GM23338 (cell line): ENCODE measurements at regions not wholly inside any gene's neighbourhood (a gene's known extent, or its start where the extent isn't known, plus 50 kb on each side); places are given as distances from the start of the nearest gene placed in this dataset.

Source experiments
- ATAC-seq: fragments of 200-7000 bp; cut with Tn5 transposase; 3 replicates; pipeline ENCODE4 v1.9.1; 2020
- DNase-seq: peaks from one replicate; pipeline ENCODE4 v3.0.0-alpha.2; 2015; ENCODE audit warnings: low spot score
- H2AFZ ChIP-seq: fragments of 200-600 bp; sonication (generic); 2 replicates; pipeline ENCODE4 v1.8.0; 2016; ENCODE audit warnings: antibody characterized with exemption, mild to moderate bottlenecking, moderate library complexity
- H3F3A ChIP-seq: fragments of 200-600 bp; sonication (generic); replicated peaks from 2 replicates; pipeline ENCODE4 v1.8.0; 2017; ENCODE audit warnings: antibody characterized with exemption, mixed run types, low read depth
- H3K27ac ChIP-seq: fragments of 200-600 bp; sonication (generic); 2 replicates; pipeline ENCODE4 v1.6.1; 2016; ENCODE audit warnings: low read depth
- H3K27me3 ChIP-seq: fragments of 200-600 bp; sonication (generic); 2 replicates; pipeline ENCODE4 v1.8.0; 2016; ENCODE audit warnings: mild to moderate bottlenecking, mixed run types, moderate library complexity; ENCODE audit not compliant: insufficient read depth
- H3K36me3 ChIP-seq: fragments of 200-600 bp; sonication (generic); 2 replicates; pipeline ENCODE4 v1.8.0; 2016; ENCODE audit warnings: mild to moderate bottlenecking; ENCODE audit not compliant: insufficient read depth
- H3K4me1 ChIP-seq: fragments of 200-600 bp; sonication (generic); 2 replicates; pipeline ENCODE4 v1.8.0; 2016; ENCODE audit warnings: mild to moderate bottlenecking, moderate library complexity; ENCODE audit not compliant: insufficient read depth
- H3K4me2 ChIP-seq: fragments of 200-600 bp; sonication (generic); 2 replicates; pipeline ENCODE4 v1.7.1; 2017; ENCODE audit warnings: mixed run types
- H3K4me3 ChIP-seq: fragments of 200-600 bp; sonication (generic); 2 replicates; pipeline ENCODE4 v1.6.1; 2016; ENCODE audit warnings: mixed run types
- H3K79me2 ChIP-seq: fragments of 200-600 bp; sonication (generic); replicated peaks from 2 replicates; pipeline ENCODE4 v1.8.0; 2017; ENCODE audit warnings: mild to moderate bottlenecking; ENCODE audit not compliant: insufficient read depth
- H3K9me2 ChIP-seq: fragments of 200-600 bp; sonication (generic); 2 replicates; pipeline ENCODE4 v1.8.0; 2017; ENCODE audit not compliant: insufficient read depth
- H4K20me1 ChIP-seq: fragments of 200-600 bp; sonication (generic); replicated peaks from 2 replicates; pipeline ENCODE4 v1.8.0; 2017; ENCODE audit warnings: mild to moderate bottlenecking; ENCODE audit not compliant: insufficient read depth
- H3K27ac Mint-ChIP-seq: 2 replicates; pipeline ENCODE4 v1.8.0; 2020; ENCODE audit warnings: inconsistent platforms, mild to moderate bottlenecking, moderate library complexity, mixed read lengths
- H3K27me3 Mint-ChIP-seq: 3 replicates; pipeline ENCODE4 v1.8.0; 2022; ENCODE audit warnings: low read depth, mild to moderate bottlenecking, moderate library complexity, mixed read lengths, inconsistent platforms; ENCODE audit not compliant: insufficient read depth, poor library complexity
- H3K36me3 Mint-ChIP-seq: 3 replicates; pipeline ENCODE4 v1.8.0; 2021; ENCODE audit warnings: low read depth, mild to moderate bottlenecking, inconsistent platforms, moderate library complexity, mixed read lengths
- H3K4me1 Mint-ChIP-seq: 3 replicates; pipeline ENCODE4 v1.8.0; 2020; ENCODE audit warnings: mild to moderate bottlenecking, inconsistent platforms, mixed read lengths
- H3K4me3 Mint-ChIP-seq: 3 replicates; pipeline ENCODE4 v1.8.0; 2021; ENCODE audit warnings: moderate library complexity, mild to moderate bottlenecking, inconsistent platforms, mixed read lengths
- H3K9me3 Mint-ChIP-seq: 3 replicates; pipeline ENCODE4 v1.8.0; 2020; ENCODE audit warnings: moderate library complexity, mild to moderate bottlenecking, inconsistent platforms, mixed read lengths
- CREB1 ChIP-seq: fragments of 250-450 bp; sonication (Bioruptor Pico); IDR thresholded peaks from 2 replicates; pipeline ENCODE4 v1.5.0; 2020; ENCODE audit warnings: low read depth, mild to moderate bottlenecking, moderate library complexity
- CTCF ChIP-seq, 2 experiments: fragments of 200-600 bp in 1 of 2; sonication (generic) in 1 of 2; conservative IDR thresholded peaks; 2 replicates each; pipeline versions ENCODE4 v1.5.1 to v1.6.1; 2016 to 2017; ENCODE audit warnings: antibody characterized with exemption in 2 of 2, low read depth in 2 of 2, mild to moderate bottlenecking in 2 of 2, moderate library complexity in 1 of 2
- ETS1 ChIP-seq: IDR thresholded peaks from 2 replicates; pipeline ENCODE4 v1.6.1; 2016; ENCODE audit warnings: antibody characterized with exemption
- EZH2 ChIP-seq: fragments of 200-600 bp; sonication (generic); IDR thresholded peaks from one replicate; pipeline ENCODE4 v1.8.0; 2017; ENCODE audit warnings: antibody characterized with exemption, mild to moderate bottlenecking, low read depth; ENCODE audit not compliant: unreplicated experiment
- EZH2phosphoT487 ChIP-seq: fragments of 200-600 bp; sonication (generic); IDR thresholded peaks from one replicate; pipeline ENCODE4 v1.8.1; 2018; ENCODE audit warnings: antibody characterized with exemption; ENCODE audit not compliant: unreplicated experiment
- JUNB ChIP-seq: IDR thresholded peaks from one replicate; pipeline ENCODE4 v1.6.1; 2016; ENCODE audit warnings: antibody characterized with exemption; ENCODE audit not compliant: unreplicated experiment
- NANOG ChIP-seq: IDR thresholded peaks from 2 replicates; pipeline ENCODE4 v1.6.1; 2016; ENCODE audit warnings: antibody characterized with exemption, borderline replicate concordance
- POLR2AphosphoS5 ChIP-seq: IDR thresholded peaks from 2 replicates; pipeline ENCODE4 v1.6.1; 2016; ENCODE audit warnings: antibody characterized with exemption, low read depth
- REST ChIP-seq: IDR thresholded peaks from one replicate; pipeline ENCODE4 v1.6.1; 2018; ENCODE audit warnings: antibody characterized with exemption; ENCODE audit not compliant: unreplicated experiment
- STAT1 ChIP-seq: IDR thresholded peaks from one replicate; pipeline ENCODE4 v1.6.1; 2016; ENCODE audit warnings: antibody characterized with exemption; ENCODE audit not compliant: unreplicated experiment
- ZNF114 ChIP-seq: fragments of 250-450 bp; sonication (Bioruptor Pico); IDR thresholded peaks from 2 replicates; pipeline ENCODE4 v1.5.0; 2020; ENCODE audit warnings: mild to moderate bottlenecking, moderate library complexity
- ZNF331 ChIP-seq: fragments of 250-450 bp; sonication (Bioruptor Pico); IDR thresholded peaks from 2 replicates; pipeline ENCODE4 v1.5.0; 2020; ENCODE audit warnings: low read depth, mild to moderate bottlenecking, moderate library complexity
- ZNF462 ChIP-seq: fragments of 250-450 bp; sonication (Bioruptor Pico); IDR thresholded peaks from 2 replicates; pipeline ENCODE4 v1.5.0; 2020; ENCODE audit warnings: mild to moderate bottlenecking, moderate library complexity

- Histone ChIP-seq H3K27ac (no peak overlapping the region), H3K27me3 (no peaks in the 10 kb centered on the region), H3K79me2 (no peaks in the 10 kb centered on the region), H4K20me1 (no peaks in the 10 kb centered on the region), H3K4me2 (no peak overlapping the region), H3F3A (no peaks in the 10 kb centered on the region), H3K36me3 (no peaks in the 10 kb centered on the region), H3K9me2 (no peaks in the 10 kb centered on the region; the same call in 1 of the 2 replicates), H3K4me1 (peaks cover 7% of the 10 kb centered on the region; the same call in 1 of the 2 replicates), H3K4me3 (no peak overlapping the region), H2AFZ (no peak overlapping the region)
- DNase-seq (no peak), ATAC-seq (no peak)
- Mint-ChIP-seq H3K27ac (no peak overlapping the region), H3K27me3 (no peaks in the 10 kb centered on the region), H3K4me3 (no peak overlapping the region), H3K4me1 (peaks cover 10% of the 10 kb centered on the region; the same call in 2 of the 3 replicates), H3K36me3 (peaks cover 19% of the 10 kb centered on the region), H3K9me3 (peaks cover 20% of the 10 kb centered on the region)
- no peak for TF ChIP-seq ZNF114
- TF ChIP-seq CTCF (conservative IDR thresholded peaks at IDR 0.05; ENCODE audit: low read depth in 2 of 2) = no peak
- no peak for TF ChIP-seq STAT1
- no peak for TF ChIP-seq EZH2
- TF ChIP-seq REST = no peak
- no peak for TF ChIP-seq NANOG
- no peak for TF ChIP-seq POLR2AphosphoS5
- TF ChIP-seq ZNF462 (CRISPR knock-in tag) = no peak
- no peak for TF ChIP-seq JUNB
- no peak for TF ChIP-seq CREB1 (CRISPR knock-in tag)
- no peak for TF ChIP-seq EZH2phosphoT487
- TF ChIP-seq ETS1 = no peak
- no peak for TF ChIP-seq ZNF331 (CRISPR knock-in tag)
These were observed 147.8 kb upstream of the MEF2C start for GRCh38 chr5:89030798-89031197.
